ENCODE measurements at regions not wholly inside any gene's neighbourhood (a gene's known extent, or its start where the extent isn't known, plus 50 kb on each side); places are given as distances from the start of the nearest gene placed in this dataset.

GRCh38 chr1:2952992-2953391 is 68.3 kb upstream of the ACTRT2 start:
- intact Hi-C loops (cut with micrococcal nuclease; ENCODE audit: unreplicated experiment) = no loop called here
- Histone ChIP-seq H3K9me3 (ENCODE audit: low read length) (peaks cover 22% of the 10 kb centered on the region), H3K79me2 (ENCODE audit: insufficient read depth, low read depth, low read length) (no peaks in the 10 kb centered on the region), H3K27ac (ENCODE audit: low read depth, low read length, poor library complexity, severe bottlenecking) (no peak overlapping the region), H3K9me2 (ENCODE audit: insufficient read depth, low read length) (no peaks in the 10 kb centered on the region), H3K36me3 (ENCODE audit: insufficient read depth, low read length) (no peaks in the 10 kb centered on the region), H3K4me1 (ENCODE audit: insufficient read depth, low read length, poor library complexity, severe bottlenecking) (peaks cover 24% of the 10 kb centered on the region), H4K20me1 (ENCODE audit: insufficient read depth, low read length) (no peaks in the 10 kb centered on the region), H3K4me3 (ENCODE audit: low read depth, low read length, poor library complexity, severe bottlenecking) (no peak overlapping the region), H2AFZ (ENCODE audit: low read length) (no peak overlapping the region), H3K4me2 (ENCODE audit: low read length) (no peak overlapping the region; the same call in 1 of the 2 replicates)
- BruUV-seq (replicated peaks) = no TSS peak
- CTCF ChIA-PET (ENCODE audit: unreplicated experiment) = no interaction called here
- POLR2A ChIA-PET = no interaction called here
- no peak for DNase-seq (ENCODE audit: low spot score)
- TF ChIP-seq CTCF (conservative IDR thresholded peaks at IDR 0.05; ENCODE audit: low read length) = no peak
- TF ChIP-seq EZH2phosphoT487 (IDR thresholded peaks at IDR 0.05; ENCODE audit: borderline replicate concordance, low read depth, low read length) = no peak

- H3K4me2 ChIP-seq (ENCODE audit: low read length) = peak overlapping the region; percentile 30
- BruUV-seq (replicated peaks) = no TSS peak
- intact Hi-C loops (cut with micrococcal nuclease; ENCODE audit: unreplicated experiment) = no loop called here
Measured at GRCh38 chr1:2953688-2954285, 67.5 kb upstream of the ACTRT2 start.

More at GRCh38 chr1:2953688-2954285, 67.5 kb upstream of the ACTRT2 start:
- Histone ChIP-seq H3K9me3 (ENCODE audit: low read length) (peaks cover 22% of the 10 kb centered on the region), H3K27ac (ENCODE audit: low read depth, low read length, poor library complexity, severe bottlenecking) (peak overlapping the region; percentile 49), H2AFZ (ENCODE audit: low read length) (no peak overlapping the region), H3K79me2 (ENCODE audit: insufficient read depth, low read depth, low read length) (no peaks in the 10 kb centered on the region), H3K9me2 (ENCODE audit: insufficient read depth, low read length) (no peaks in the 10 kb centered on the region), H4K20me1 (ENCODE audit: insufficient read depth, low read length) (no peaks in the 10 kb centered on the region), H3K4me3 (ENCODE audit: low read depth, low read length, poor library complexity, severe bottlenecking) (no peak overlapping the region), H3K36me3 (ENCODE audit: insufficient read depth, low read length) (no peaks in the 10 kb centered on the region), H3K4me1 (ENCODE audit: insufficient read depth, low read length, poor library complexity, severe bottlenecking) (peaks cover 24% of the 10 kb centered on the region)
- ChIA-PET POLR2A (no interaction called here), CTCF (ENCODE audit: unreplicated experiment) (no interaction called here)
- TF ChIP-seq CTCF (conservative IDR thresholded peaks at IDR 0.05; ENCODE audit: low read length) (no peak), EZH2phosphoT487 (IDR thresholded peaks at IDR 0.05; ENCODE audit: borderline replicate concordance, low read depth, low read length) (no peak)
- peak; percentile 18 for DNase-seq (ENCODE audit: low spot score)
